Fibroblast of skin of right quadriceps (primary cell): ENCODE measurements at regions not wholly inside any gene's neighbourhood (a gene's known extent, or its start where the extent isn't known, plus 50 kb on each side); places are given as distances from the start of the nearest gene placed in this dataset.
"Not testable (repeated sequence)": the region's sequence is repeated elsewhere in the genome, so short reads cannot be mapped to it uniquely, and the experiment has no call there.

ENCODE experiments used
- DNase-seq: peaks from one replicate; pipeline ENCODE4 v3.0.0-alpha.2; 2013

GRCh38 chr21:35982717-35983116 lies 77.6 kb downstream of the SETD4 start:
- DNase-seq = no peak

DNA sequence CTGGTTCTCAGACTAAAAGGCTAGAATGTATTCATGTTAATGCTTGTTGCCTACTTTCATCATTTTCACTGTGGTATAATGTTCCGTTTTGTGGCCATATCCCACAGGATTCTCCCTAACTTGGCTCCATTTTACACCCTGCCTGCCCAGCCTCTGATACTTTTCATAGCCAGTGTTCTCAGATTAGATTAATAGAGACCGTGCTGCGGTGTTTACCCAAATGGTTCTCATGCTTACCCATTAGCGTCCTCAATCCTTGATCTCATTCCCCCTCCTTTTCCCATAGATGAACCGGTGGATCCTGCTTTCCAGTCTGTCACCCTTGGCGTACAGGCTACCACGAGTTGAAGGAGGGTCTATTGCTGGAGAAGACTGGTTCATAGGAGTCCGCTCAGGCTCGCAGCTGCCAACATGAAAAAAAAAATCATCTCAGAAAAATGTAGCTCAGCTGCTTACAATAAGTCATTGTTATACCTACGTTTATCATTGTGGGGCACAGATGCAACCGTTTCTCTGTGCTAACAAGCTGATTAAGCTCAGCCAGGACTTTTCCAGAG lies 78.7 kb downstream of the SETD4 start:
- no peak for DNase-seq

GRCh38 chr21:35980821-35981220 lies 79.5 kb downstream of the SETD4 start:
- DNase-seq = no peak

GRCh38 chr21:35977860-35978259 lies 82.5 kb downstream of the SETD4 start:
- DNase-seq = not testable (repeated sequence)

DNA sequence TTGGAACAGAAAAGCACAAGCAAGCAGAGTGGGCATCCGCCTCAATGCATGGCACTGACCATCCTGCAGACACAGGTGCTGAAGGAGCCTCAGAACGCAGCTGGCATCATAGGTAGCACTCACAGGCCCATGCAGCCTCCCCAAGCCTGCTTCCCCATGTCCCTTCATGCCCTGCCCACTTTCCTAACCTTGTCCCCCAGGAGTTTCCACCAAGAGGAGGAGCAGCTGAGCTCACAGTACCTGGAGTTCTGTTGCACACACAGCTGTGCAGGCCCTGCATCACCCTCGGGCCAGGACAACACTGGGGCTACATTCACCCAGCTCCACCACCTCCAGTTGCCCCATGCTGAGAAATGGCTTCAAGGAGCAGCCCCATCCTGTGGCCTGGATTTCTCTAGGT lies 83.4 kb downstream of the SETD4 start:
- no peak for DNase-seq

GRCh38 chr21:35976481-35976880 lies 83.8 kb downstream of the SETD4 start:
- DNase-seq = no peak

DNA sequence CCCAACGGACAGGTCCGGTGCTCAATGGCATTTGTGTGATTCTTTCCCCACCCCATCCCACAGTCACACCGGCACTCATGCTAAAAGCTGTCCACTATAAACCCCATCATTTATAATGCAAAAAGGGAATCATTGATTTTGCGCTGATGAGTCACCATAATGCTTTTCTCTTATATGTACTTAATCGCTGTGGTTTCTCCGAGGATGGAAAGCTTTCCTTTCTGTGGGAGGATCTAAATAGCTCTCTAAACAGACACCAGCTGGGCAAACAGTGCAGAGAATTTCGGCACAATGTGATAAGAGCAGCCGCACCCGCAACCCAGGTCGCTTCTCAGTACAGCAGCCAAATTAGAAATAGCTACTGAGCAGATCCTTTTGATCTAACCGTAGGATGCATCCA lies 85.6 kb downstream of the SETD4 start:
- DNase-seq = peak; percentile 14

DNA sequence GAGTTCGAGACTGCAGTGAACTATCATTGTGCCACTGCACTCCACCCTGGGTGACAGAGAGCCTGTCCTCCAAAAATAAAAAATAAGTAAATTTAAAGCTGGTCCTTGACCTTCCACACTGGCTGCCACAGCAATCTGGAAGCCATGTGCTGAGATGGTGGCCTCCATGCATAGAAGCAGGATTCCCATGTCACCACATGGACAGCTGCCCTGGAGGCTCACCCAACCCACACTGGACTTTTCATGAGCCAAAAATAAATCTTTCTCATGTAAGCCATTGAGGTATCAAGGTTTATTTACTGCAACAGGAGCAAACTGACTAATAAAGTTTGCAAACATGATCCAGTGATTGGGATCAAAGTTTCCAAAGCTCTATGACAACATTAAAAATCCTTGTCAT lies 88.5 kb downstream of the SETD4 start:
- DNase-seq = no peak

DNA sequence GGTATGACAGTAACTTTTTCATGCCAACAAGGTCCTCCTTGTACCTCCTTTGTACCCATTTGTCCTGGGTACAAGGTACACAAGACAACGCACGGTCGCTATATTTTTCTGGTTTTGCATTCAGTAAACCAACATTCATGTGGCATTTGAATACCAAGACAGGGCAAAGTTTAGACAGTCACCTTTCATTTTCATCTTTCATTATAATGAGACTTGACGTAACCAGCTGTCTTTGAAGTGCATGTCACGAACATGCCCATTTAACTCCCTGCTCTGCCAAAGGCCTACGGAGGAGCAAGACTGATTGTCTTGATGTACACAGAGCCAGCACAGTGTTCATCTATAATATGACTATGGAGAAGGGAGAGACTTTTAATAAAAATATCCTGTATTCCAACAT lies 91.0 kb downstream of the SETD4 start:
- no peak for DNase-seq

DNA sequence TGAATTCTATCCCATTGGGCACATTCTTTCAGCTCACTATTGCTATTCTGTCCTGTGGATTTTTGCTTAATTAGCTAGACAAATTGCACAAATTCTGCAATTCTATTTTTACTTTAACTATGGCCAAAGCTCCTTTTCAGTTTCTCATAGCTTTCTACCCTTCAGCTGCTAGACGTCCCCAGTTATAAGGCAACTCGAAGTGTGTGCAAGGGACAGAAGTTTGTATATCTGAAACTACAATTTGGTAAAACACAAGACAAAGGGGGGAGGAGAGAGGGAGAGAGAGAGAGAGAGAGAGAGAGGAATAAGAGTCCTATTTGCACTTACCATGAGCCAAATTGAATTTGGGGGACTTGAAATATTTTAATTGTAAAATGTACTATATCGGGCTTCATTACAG lies 91.8 kb downstream of the SETD4 start:
- no peak for DNase-seq

DNA sequence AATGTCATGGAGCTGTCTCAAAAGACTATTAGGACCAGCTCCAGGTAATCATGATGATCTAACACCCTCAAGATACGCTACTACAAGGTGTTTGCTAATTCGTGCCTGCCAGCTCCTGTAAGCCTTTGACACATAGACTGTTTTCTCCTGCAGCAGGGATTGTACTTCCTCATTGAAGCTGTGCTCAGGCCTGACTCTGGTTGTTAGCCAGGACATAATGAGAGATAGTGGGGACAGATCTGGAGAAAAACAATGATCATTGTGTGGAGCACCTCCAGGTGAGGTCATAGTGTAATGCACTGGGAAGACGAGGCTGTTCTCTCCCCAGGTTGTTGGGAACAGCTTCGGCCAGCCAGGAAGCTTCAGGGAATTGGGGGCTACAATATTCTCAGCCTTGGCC lies 94.6 kb downstream of the SETD4 start:
- DNase-seq = no peak

GRCh38 chr21:35963920-35964451 lies 96.3 kb downstream of the SETD4 start:
- peak; percentile 51 for DNase-seq

- DNase-seq = no peak
These were observed 97.4 kb downstream of the SETD4 start for GRCh38 chr21:35962917-35963316.

DNA sequence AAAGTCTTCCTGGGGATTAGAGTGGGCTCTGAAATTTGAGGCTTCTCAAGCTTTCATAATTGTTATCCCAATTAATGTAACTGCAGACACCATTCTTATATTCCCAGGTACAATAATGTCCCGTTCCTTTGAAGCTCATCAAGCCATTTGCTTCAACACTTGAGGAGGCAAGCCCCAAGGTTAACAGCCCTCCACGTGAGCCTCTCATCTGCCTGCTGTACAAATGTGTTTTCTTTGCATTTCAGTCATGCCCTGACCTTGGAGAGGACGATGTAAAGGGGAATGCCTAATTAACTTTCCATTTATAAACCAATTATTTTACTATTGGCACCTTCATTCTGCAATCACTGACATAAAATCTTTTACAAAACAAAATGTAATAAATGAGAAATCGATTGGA lies 106.3 kb downstream of the SETD4 start:
- no peak for DNase-seq

GRCh38 chr21:35953597-35953996 lies 106.7 kb downstream of the SETD4 start:
- DNase-seq = no peak

DNA sequence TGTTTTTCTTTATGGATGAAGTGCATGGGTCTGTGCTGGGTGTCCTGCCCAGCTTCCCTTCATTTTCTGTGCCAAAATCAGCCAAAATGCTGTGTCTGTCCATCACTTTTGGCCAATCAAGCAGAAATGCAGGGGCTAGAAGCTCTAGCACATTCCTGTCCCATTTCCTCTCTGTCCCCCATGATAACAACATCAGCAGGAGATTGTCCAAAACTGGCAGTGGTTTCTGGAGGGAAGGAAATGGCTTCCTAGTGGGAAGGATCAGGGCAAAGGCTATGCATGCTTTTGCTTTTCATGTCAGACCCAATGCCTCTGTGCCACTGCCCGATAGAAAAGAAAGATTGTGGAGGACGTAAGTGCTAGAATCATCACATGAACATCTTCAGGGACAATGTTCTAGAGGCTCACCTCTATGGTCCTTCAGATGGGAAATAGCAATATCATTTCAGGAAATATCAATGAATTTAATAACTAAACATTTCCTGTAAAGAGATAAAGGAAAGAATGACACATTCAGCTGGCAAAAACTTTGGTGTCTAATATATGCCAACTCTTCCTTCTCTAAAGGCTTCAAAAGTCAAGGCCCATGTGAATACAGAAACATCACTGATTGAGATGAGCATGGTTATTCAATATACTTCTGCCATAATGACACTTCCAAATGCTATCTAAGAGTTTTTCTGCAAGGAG lies 107.5 kb downstream of the SETD4 start:
- DNase-seq = no peak

DNA sequence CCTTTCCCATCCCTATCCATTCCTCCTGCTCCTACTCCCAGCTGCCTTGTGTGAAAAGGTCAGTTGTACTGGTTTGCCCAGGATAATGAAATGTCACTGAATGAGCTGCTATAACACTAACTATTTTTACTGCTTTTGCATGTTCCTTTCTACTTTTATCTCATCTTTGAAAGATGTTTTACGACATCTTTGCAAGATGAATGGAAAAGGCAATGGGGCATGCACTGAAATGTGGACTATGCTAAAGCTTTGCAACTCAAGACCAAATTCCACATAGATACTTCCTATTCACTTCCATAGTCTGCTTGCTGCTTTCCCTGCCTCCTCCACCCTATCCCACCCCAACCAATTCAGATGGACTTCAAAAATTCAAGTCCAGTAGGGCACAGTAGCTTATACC lies 111.3 kb downstream of the SETD4 start:
- DNase-seq = no peak

GRCh38 chr21:35945089-35945671 lies 115.1 kb downstream of the SETD4 start:
- DNase-seq = no peak

GRCh38 chr21:35943752-35944151 lies 116.6 kb downstream of the SETD4 start:
- DNase-seq = no peak

- no peak for DNase-seq
These were observed 117.8 kb downstream of the SETD4 start for GRCh38 chr21:35942211-35943144.

DNA sequence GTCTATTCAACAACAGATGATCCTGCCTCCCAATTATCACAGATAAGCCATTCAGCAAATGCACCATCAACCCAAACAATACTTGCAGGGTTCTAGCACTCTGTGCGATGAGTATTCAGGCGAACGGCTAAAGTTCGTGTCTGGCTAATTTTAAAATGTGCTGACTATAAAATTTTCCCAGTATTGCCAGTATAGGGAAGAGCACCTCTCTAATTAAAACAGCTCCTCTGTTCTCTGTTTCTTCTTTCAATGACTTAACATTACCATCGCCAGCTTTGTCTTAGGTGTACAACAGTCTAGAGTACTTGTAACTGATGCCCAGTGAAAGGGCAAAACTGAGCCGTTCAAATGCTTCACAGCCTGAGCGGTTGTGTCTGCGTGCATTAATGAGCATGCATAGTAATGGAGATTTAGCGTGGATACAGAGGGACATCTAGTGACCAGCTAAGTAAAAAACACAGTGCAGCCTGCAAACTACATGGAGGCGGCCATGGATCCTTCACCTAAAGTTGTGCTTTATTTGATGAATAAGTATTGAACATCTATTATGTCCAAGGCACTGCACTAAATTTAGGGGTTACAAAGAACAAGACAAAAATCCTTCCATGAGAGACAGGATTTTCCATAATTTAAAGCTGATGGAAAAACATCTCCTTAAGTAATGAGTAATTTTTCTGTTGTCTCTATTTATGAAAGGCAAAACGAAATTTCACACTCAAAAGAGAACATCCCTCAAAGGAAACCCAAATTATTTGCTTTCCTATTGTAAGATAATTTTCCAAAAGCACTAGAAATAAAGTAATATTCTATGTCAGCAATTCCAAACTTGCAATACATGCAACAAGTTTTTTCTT lies 120.0 kb downstream of the SETD4 start:
- DNase-seq = peak; percentile 78

- DNase-seq = no peak
These were observed 121.9 kb downstream of the SETD4 start for GRCh38 chr21:35938446-35938845.
